B cell (primary cell): ENCODE measurements at regions not wholly inside any gene's neighbourhood (a gene's known extent, or its start where the extent isn't known, plus 50 kb on each side); places are given as distances from the start of the nearest gene placed in this dataset.

Experiments
- ATAC-seq: fragments of 200-7000 bp; cut with Tn5 transposase; one replicate; pipeline ENCODE4 v1.10.0; 2021; ENCODE audit warnings: low read depth, mild to moderate bottlenecking, moderate number of reproducible peaks, moderate library complexity
- CTCF ChIA-PET: fragments of 350-600 bp; sonication (Branson Sonifier 250); formaldehyde crosslinking; loops from one replicate; lab custom pipeline; 2021; ENCODE audit warnings: antibody characterized with exemption, inconsistent platforms; lab: Charles Lee
- POLR2A ChIA-PET: fragments of 350-600 bp; sonication (Branson Sonifier 250); formaldehyde crosslinking; loops from one replicate; lab custom pipeline; 2021; ENCODE audit warnings: antibody characterized with exemption; lab: Charles Lee
- DNase-seq: peaks from one replicate; pipeline ENCODE4 v3.0.0; 2013
- H2AFZ ChIP-seq: 2 replicates; pipeline ENCODE4 v1.6.1; 2012; ENCODE audit warnings: mild to moderate bottlenecking, low read depth, low read length; ENCODE audit not compliant: insufficient read depth, poor library complexity, severe bottlenecking
- H3K27ac ChIP-seq, 2 donors: 1 replicate in 1 of 2; 2 replicates in 1 of 2; pipeline ENCODE4 v1.5.1; 2012 to 2013; ENCODE audit warnings: low read length in 2 of 2, mild to moderate bottlenecking in 2 of 2, moderate library complexity in 1 of 2
- H3K27me3 ChIP-seq, 4 experiments: fragments of 200-600 bp in 1 of 4; sonication (generic) in 1 of 4; replicated peaks in 1 of 4; 1 replicate in 2 of 4; 2 replicates in 2 of 4; pipeline versions ENCODE4 v1.6.1 to v1.7.0; 2013 to 2016; ENCODE audit warnings: low read length in 3 of 4, mild to moderate bottlenecking in 2 of 4, mixed read lengths in 1 of 4, moderate library complexity in 1 of 4; ENCODE audit not compliant: insufficient read depth in 4 of 4, control insufficient read depth in 3 of 4; ENCODE audit errors: control extremely low read depth in 1 of 4
- H3K36me3 ChIP-seq, 2 experiments: replicated peaks in 1 of 2; 1 replicate in 1 of 2; 2 replicates in 1 of 2; pipeline versions ENCODE4 v1.6.1 to v1.7.1; 2013; ENCODE audit warnings: low read length in 1 of 2; ENCODE audit not compliant: insufficient read depth in 2 of 2, control insufficient read depth in 1 of 2; ENCODE audit errors: control extremely low read depth in 1 of 2, extremely low read depth in 1 of 2
- H3K4me1 ChIP-seq, 2 donors: fragments of 200-600 bp in 1 of 2; sonication (generic) in 1 of 2; 1 replicate in 1 of 2; 2 replicates in 1 of 2; pipeline versions ENCODE4 v1.5.1 to v1.6.1; 2013 to 2017; ENCODE audit warnings: low read length in 2 of 2; ENCODE audit not compliant: control insufficient read depth in 2 of 2, insufficient read depth in 2 of 2
- H3K4me2 ChIP-seq: replicated peaks from 2 replicates; pipeline ENCODE3; 2012; ENCODE audit warnings: mild to moderate bottlenecking, low read depth, low read length; ENCODE audit not compliant: poor library complexity, severe bottlenecking
- H3K4me3 ChIP-seq, 5 experiments: fragments of 200-600 bp in 1 of 5; sonication (generic) in 1 of 5; 1 replicate in 3 of 5; 2 replicates in 2 of 5; pipeline versions ENCODE4 v1.5.1 to v1.7.0; 2011 to 2016; ENCODE audit warnings: low read length in 4 of 5, mild to moderate bottlenecking in 4 of 5, low read depth in 2 of 5, control low read depth in 1 of 5, moderate library complexity in 1 of 5; ENCODE audit not compliant: insufficient read depth in 1 of 5; ENCODE audit errors: control extremely low read depth in 1 of 5, extremely low read depth in 1 of 5
- H3K79me2 ChIP-seq: fragments of 200-600 bp; sonication (generic); one replicate; pipeline ENCODE4 v1.6.0; 2016; ENCODE audit warnings: low read length; ENCODE audit not compliant: control insufficient read depth, insufficient read depth
- H3K9ac ChIP-seq: fragments of 200-600 bp; sonication (generic); 2 replicates; pipeline ENCODE4 v1.6.1; 2017; ENCODE audit warnings: mild to moderate bottlenecking, low read length, moderate library complexity
- H3K9me3 ChIP-seq, 3 donors: one replicate each; pipeline versions ENCODE4 v1.6.1 to v1.7.1; 2013; ENCODE audit warnings: low read length in 2 of 3; ENCODE audit not compliant: control insufficient read depth in 2 of 3, insufficient read depth in 1 of 3; ENCODE audit errors: control extremely low read depth in 1 of 3
- H4K20me1 ChIP-seq: 2 replicates; pipeline ENCODE4 v1.6.0; 2012; ENCODE audit warnings: mild to moderate bottlenecking, low read length; ENCODE audit not compliant: insufficient read depth, control insufficient read depth, poor library complexity, severe bottlenecking
- H3K27ac Mint-ChIP-seq: one replicate; pipeline ENCODE4 v1.8.0; 2021; ENCODE audit warnings: mixed read lengths
- H3K27me3 Mint-ChIP-seq: one replicate; pipeline ENCODE4 v1.8.0; 2021; ENCODE audit warnings: mixed read lengths
- H3K4me1 Mint-ChIP-seq: one replicate; pipeline ENCODE4 v1.8.0; 2021; ENCODE audit warnings: mixed read lengths
- H3K4me3 Mint-ChIP-seq: one replicate; pipeline ENCODE4 v1.8.0; 2021; ENCODE audit warnings: mixed read lengths
- H3K9me3 Mint-ChIP-seq: one replicate; pipeline ENCODE4 v1.8.0; 2022; ENCODE audit warnings: mixed read lengths; ENCODE audit not compliant: insufficient read depth
- EZH2 ChIP-seq: IDR thresholded peaks from 2 replicates; pipeline ENCODE4 v1.6.1; 2012; ENCODE audit warnings: borderline replicate concordance, low read depth, mild to moderate bottlenecking, moderate library complexity, low read length; ENCODE audit not compliant: insufficient read depth, poor library complexity, severe bottlenecking
- WGBS: methylation state at CpG from one replicate; pipeline ENCODE4 v1.1.5; 2013; ENCODE audit warnings: missing lambda C conversion rate; ENCODE audit not compliant: insufficient coverage; 5-methylcytosine and 5-hydroxymethylcytosine counted together
- intact Hi-C: fragments of 100-400 bp; cut with micrococcal nuclease; formaldehyde crosslinking; loops from one replicate; pipeline ENCODE4 v1.10.0; 2022
- TF ChIP-seq, protein P1 (sequence below): fragments of 200-600 bp; IDR thresholded peaks from one replicate; pipeline ENCODE4 v1.8.0; 2022; ENCODE audit warnings: antibody characterized with exemption, mild to moderate bottlenecking

DNA sequence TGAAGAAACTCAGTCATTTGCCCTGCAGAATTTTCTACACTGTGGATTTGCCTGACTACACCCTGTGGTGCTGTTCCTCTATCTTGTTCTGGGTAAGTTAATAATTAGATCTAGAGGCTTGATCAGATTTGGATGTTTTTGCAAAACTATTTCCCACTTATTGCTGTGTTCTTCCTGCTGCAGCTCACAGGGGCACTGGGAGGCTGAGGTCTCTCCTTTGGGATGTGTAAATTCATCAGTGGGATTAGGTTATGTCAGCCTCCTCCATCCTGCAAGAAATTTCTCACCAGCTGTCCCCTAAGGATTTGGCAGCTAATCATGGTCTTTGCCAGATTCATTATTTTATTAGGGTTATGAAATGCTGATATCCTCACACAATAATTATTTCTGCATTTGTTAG lies 148.1 kb upstream of the ZNF32 start:
- no peak for DNase-seq
- Mint-ChIP-seq H3K27ac (no peak overlapping the region), H3K9me3 (no peaks in the 10 kb centered on the region), H3K4me1 (no peaks in the 10 kb centered on the region), H3K27me3 (peaks cover 22% of the 10 kb centered on the region), H3K4me3 (no peak overlapping the region)
- no peak overlapping the region for H2AFZ ChIP-seq
- no peaks in the 10 kb centered on the region for H3K4me1 ChIP-seq
- ATAC-seq = no peak
- no peaks in the 10 kb centered on the region for H3K79me2 ChIP-seq
- no peaks in the 10 kb centered on the region for H3K27me3 ChIP-seq
- intact Hi-C loops = no loop called here
- TF ChIP-seq, protein P1, sequence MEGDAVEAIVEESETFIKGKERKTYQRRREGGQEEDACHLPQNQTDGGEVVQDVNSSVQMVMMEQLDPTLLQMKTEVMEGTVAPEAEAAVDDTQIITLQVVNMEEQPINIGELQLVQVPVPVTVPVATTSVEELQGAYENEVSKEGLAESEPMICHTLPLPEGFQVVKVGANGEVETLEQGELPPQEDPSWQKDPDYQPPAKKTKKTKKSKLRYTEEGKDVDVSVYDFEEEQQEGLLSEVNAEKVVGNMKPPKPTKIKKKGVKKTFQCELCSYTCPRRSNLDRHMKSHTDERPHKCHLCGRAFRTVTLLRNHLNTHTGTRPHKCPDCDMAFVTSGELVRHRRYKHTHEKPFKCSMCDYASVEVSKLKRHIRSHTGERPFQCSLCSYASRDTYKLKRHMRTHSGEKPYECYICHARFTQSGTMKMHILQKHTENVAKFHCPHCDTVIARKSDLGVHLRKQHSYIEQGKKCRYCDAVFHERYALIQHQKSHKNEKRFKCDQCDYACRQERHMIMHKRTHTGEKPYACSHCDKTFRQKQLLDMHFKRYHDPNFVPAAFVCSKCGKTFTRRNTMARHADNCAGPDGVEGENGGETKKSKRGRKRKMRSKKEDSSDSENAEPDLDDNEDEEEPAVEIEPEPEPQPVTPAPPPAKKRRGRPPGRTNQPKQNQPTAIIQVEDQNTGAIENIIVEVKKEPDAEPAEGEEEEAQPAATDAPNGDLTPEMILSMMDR = no peak
- no peak for TF ChIP-seq EZH2
- ChIA-PET POLR2A (no interaction called here), CTCF (no interaction called here)
- no peak overlapping the region for H3K4me3 ChIP-seq
- no peak overlapping the region for H3K4me2 ChIP-seq
- H4K20me1 ChIP-seq = no peaks in the 10 kb centered on the region
- H3K9ac ChIP-seq = no peak overlapping the region
- H3K9me3 ChIP-seq = peaks cover 0 to 3% (median 0%) of the 10 kb centered on the region in 3 donors
- no peaks in the 10 kb centered on the region for H3K36me3 ChIP-seq
- no peak overlapping the region for H3K27ac ChIP-seq

DNA sequence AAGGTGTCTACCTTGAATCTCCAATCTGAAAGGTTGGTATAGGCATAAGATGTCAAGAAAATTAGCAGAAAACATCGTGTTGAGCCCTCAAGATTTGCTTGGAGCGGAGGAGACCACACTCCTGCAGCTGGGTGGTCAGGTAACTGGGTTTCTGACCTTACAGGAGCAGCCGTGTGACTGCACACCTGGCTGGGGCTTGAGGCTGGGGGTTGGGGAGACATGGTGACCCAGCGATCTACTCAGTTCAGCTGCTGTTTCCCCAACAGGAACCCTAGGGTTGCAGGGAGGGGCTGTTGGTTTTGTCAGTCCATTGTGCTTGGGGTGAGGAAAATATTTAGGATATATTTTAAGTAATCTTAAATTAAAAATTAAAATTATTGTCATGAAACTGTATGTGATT lies 147.0 kb upstream of the ZNF32 start:
- peaks cover 16% of the 10 kb centered on the region for H3K27me3 Mint-ChIP-seq
- H3K79me2 ChIP-seq = no peaks in the 10 kb centered on the region
- H3K4me1 Mint-ChIP-seq = no peaks in the 10 kb centered on the region
- H3K4me3 Mint-ChIP-seq = no peak overlapping the region
- no peaks in the 10 kb centered on the region for H3K4me1 ChIP-seq
- H3K4me3 ChIP-seq = no peak overlapping the region
- H3K9ac ChIP-seq = no peak overlapping the region
- no peak for DNase-seq
- no peak overlapping the region for H3K27ac Mint-ChIP-seq
- H2AFZ ChIP-seq = no peak overlapping the region
- H3K27me3 ChIP-seq = no peaks in the 10 kb centered on the region
- CTCF ChIA-PET = no interaction called here
- no peak overlapping the region for H3K4me2 ChIP-seq
- 64% methylated on average over 4 of the region's 4 CpGs for WGBS
- H3K27ac ChIP-seq = no peak overlapping the region
- no peaks in the 10 kb centered on the region for H3K9me3 Mint-ChIP-seq
- POLR2A ChIA-PET = no interaction called here
- TF ChIP-seq EZH2 = no peak
- TF ChIP-seq, protein P1 = no peak
- intact Hi-C loops = no loop called here
- no peaks in the 10 kb centered on the region for H3K36me3 ChIP-seq
- no peak for ATAC-seq
- peaks cover 0 to 3% (median 0%) of the 10 kb centered on the region in 3 donors for H3K9me3 ChIP-seq
- no peaks in the 10 kb centered on the region for H4K20me1 ChIP-seq
